ENCODE measurements at regions not wholly inside any gene's neighbourhood (a gene's known extent, or its start where the extent isn't known, plus 50 kb on each side); places are given as distances from the start of the nearest gene placed in this dataset.

GRCh38 chr9:73655363-73655762 is 503.7 kb downstream of the ANXA1 start:
- TF ChIP-seq CTCF (IDR thresholded peaks at IDR 0.05) (no peak), POLR2A (IDR thresholded peaks at IDR 0.05) (no peak)

Measured in testis (tissue), 2 donors.